ENCODE measurements at regions not wholly inside any gene's neighbourhood (a gene's known extent, or its start where the extent isn't known, plus 50 kb on each side); places are given as distances from the start of the nearest gene placed in this dataset.
"Not testable (repeated sequence)": the region's sequence is repeated elsewhere in the genome, so short reads cannot be mapped to it uniquely, and the experiment has no call there.

DNA sequence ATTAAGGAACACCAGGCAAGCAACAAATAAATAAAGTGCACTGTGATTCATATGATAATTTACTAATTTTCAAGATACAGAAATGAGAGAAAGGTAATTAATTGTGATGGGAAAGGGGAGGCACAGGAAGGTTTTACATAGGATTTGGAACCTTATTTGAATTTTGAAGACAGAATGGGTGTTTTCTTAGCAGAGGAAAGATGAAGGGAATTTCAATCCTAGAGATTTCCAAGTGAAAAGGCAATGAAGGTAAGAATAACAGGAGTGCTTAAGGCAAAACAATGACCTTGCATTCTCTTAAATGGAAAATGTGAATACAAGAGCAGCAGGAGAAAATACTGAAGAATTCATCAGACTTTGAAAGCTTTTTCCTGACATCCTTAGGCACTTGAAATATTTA is 267.3 kb downstream of the TGIF2LX start:
- TF ChIP-seq ZNF274 (IDR thresholded peaks at IDR 0.05; ENCODE audit: low read depth, low read length); YY1 (IDR thresholded peaks at IDR 0.05; ENCODE audit: insufficient read depth, insufficient read length); SUZ12 (IDR thresholded peaks at IDR 0.05; ENCODE audit: extremely low read depth, insufficient read depth, insufficient read length): not testable (repeated sequence)

All from NT2/D1 (cell line).